HCT116 (cell line): ENCODE measurements at regions not wholly inside any gene's neighbourhood (a gene's known extent, or its start where the extent isn't known, plus 50 kb on each side); places are given as distances from the start of the nearest gene placed in this dataset.

Experiments used
- ATAC-seq: fragments of 200-7000 bp; cut with Tn5 transposase; 2 replicates; pipeline ENCODE4 v1.9.1; 2020; ENCODE audit warnings: mild to moderate bottlenecking, moderate library complexity
- BruUV-seq: library from RNA; stranded (reverse); fragments of 400-500 nt; replicated peaks from 2 replicates; lab custom pipeline; 2021; lab: Mats Ljungman, UMichigan
- CTCF ChIA-PET: fragments of 300-600 bp; sonication (Branson Sonifier 250); formaldehyde crosslinking; loops from one replicate; lab custom pipeline; 2021; ENCODE audit warnings: antibody characterized with exemption; lab: Charles Lee
- POLR2A ChIA-PET: fragments of 300-600, 350-600 bp; sonication (Branson Sonifier 250); formaldehyde crosslinking; loops from one replicate; lab custom pipeline; 2021; ENCODE audit warnings: antibody characterized with exemption; lab: Charles Lee
- RAD21 ChIA-PET, 2 experiments: fragments of 300-600 bp; sonication (Branson Sonifier 250); formaldehyde crosslinking; loops; one replicate each; lab custom pipeline; 2023; ENCODE audit warnings: low total read pairs in 2 of 2; ENCODE audit not compliant: uncharacterized antibody in 2 of 2, unreplicated experiment in 2 of 2, low non-redundant PET in 1 of 2; lab: Charles Lee
- DNase-seq: peaks from one replicate; pipeline ENCODE4 v3.0.0-alpha.2; 2010; ENCODE audit warnings: low read depth, low spot score
- H2AFZ ChIP-seq: fragments of 200-600 bp; shearing (Covaris generic), sonication (generic); 2 replicates; pipeline ENCODE4 v1.6.1; 2017; ENCODE audit warnings: low read depth, mixed run types, mixed read lengths, antibody characterized with exemption, low read length; ENCODE audit not compliant: poor library complexity, severe bottlenecking
- H3K27ac ChIP-seq: 2 replicates; pipeline ENCODE4 v1.5.1; 2012; ENCODE audit warnings: low read depth, low read length
- H3K27me3 ChIP-seq: fragments of 200-600 bp; sonication (generic); 2 replicates; pipeline ENCODE4 v1.6.1; 2016; ENCODE audit warnings: mixed run types, low read length, mixed read lengths; ENCODE audit not compliant: insufficient read depth
- H3K36me3 ChIP-seq, 2 experiments: fragments of 200-500 bp in 1 of 2; fragments of 200-600 bp in 1 of 2; sonication (Bioruptor generic) in 1 of 2; sonication (generic) in 1 of 2; 2 replicates each; pipeline versions ENCODE4 v1.5.1 to v1.6.1; 2014 to 2016; ENCODE audit warnings: low read length in 2 of 2, inconsistent platforms in 1 of 2, mixed read lengths in 1 of 2, mixed run types in 1 of 2; ENCODE audit not compliant: insufficient read depth in 2 of 2, control insufficient read depth in 1 of 2
- H3K4me1 ChIP-seq, 2 experiments: fragments of 200-600 bp in 1 of 2; sonication (generic) in 1 of 2; 2 replicates each; pipeline versions ENCODE4 v1.5.1 to v1.6.1; 2012 to 2017; ENCODE audit warnings: low read length in 2 of 2, inconsistent platforms in 1 of 2, mild to moderate bottlenecking in 1 of 2, mixed read lengths in 1 of 2, mixed run types in 1 of 2, moderate library complexity in 1 of 2; ENCODE audit not compliant: insufficient read depth in 2 of 2, control insufficient read depth in 1 of 2
- H3K4me2 ChIP-seq: fragments of 200-600 bp; sonication (generic); 2 replicates; pipeline ENCODE4 v1.6.1; 2017; ENCODE audit warnings: mixed run types, low read length, mixed read lengths
- H3K4me3 ChIP-seq, 2 experiments: fragments of 200-600 bp in 1 of 2; sonication (generic) in 1 of 2; replicated peaks in 1 of 2; 2 replicates each; pipeline ENCODE4 v1.5.1; 2011 to 2016; ENCODE audit warnings: low read length in 2 of 2, control low read depth in 1 of 2, low read depth in 1 of 2, mild to moderate bottlenecking in 1 of 2, mixed read lengths in 1 of 2, mixed run types in 1 of 2
- H3K79me2 ChIP-seq: fragments of 200-600 bp; sonication (generic); 2 replicates; pipeline ENCODE4 v1.6.1; 2017; ENCODE audit warnings: mild to moderate bottlenecking, mixed run types, low read length, moderate library complexity, mixed read lengths; ENCODE audit not compliant: insufficient read depth
- H3K9ac ChIP-seq: fragments of 200-600 bp; sonication (generic); 2 replicates; pipeline ENCODE4 v1.6.1; 2016; ENCODE audit warnings: low read length, mixed read lengths
- H3K9me2 ChIP-seq: fragments of 200-600 bp; sonication (generic), shearing (Covaris generic); 2 replicates; pipeline ENCODE4 v1.6.1; 2017; ENCODE audit warnings: mixed run types, mild to moderate bottlenecking, moderate library complexity; ENCODE audit not compliant: insufficient read depth
- H3K9me3 ChIP-seq, 2 experiments: fragments of 200-500 bp in 1 of 2; fragments of 200-600 bp in 1 of 2; sonication (Bioruptor generic) in 1 of 2; sonication (generic) in 1 of 2; 2 replicates each; pipeline ENCODE4 v1.6.1; 2014 to 2017; ENCODE audit warnings: low read length in 2 of 2, mixed read lengths in 2 of 2, inconsistent platforms in 1 of 2, low read depth in 1 of 2, mild to moderate bottlenecking in 1 of 2, mixed run types in 1 of 2, moderate library complexity in 1 of 2; ENCODE audit not compliant: control insufficient read depth in 1 of 2, insufficient read depth in 1 of 2
- H4K20me1 ChIP-seq: fragments of 200-600 bp; sonication (generic), shearing (Covaris generic); 2 replicates; pipeline ENCODE4 v1.6.1; 2017; ENCODE audit warnings: mixed run types, mild to moderate bottlenecking, moderate library complexity; ENCODE audit not compliant: insufficient read depth
- CBX3 ChIP-seq: IDR thresholded peaks from 2 replicates; pipeline ENCODE4 v1.6.1; 2012; ENCODE audit warnings: low read depth
- EGR1 ChIP-seq: IDR thresholded peaks from 2 replicates; pipeline ENCODE4 v1.6.1; 2012; ENCODE audit warnings: low read depth
- ELF1 ChIP-seq: IDR thresholded peaks from 2 replicates; pipeline ENCODE4 v1.6.1; 2012; ENCODE audit warnings: low read depth, borderline replicate concordance
- EZH2 ChIP-seq: fragments of 200-600 bp; sonication (generic); IDR thresholded peaks from 2 replicates; pipeline ENCODE4 v1.6.1; 2017; ENCODE audit warnings: antibody characterized with exemption, mixed run types
- EZH2phosphoT487 ChIP-seq: fragments of 200-600 bp; IDR thresholded peaks from 2 replicates; pipeline ENCODE4 v1.6.1; 2018; ENCODE audit warnings: antibody characterized with exemption, borderline replicate concordance
- FOSL1 ChIP-seq: IDR thresholded peaks from 2 replicates; pipeline ENCODE4 v1.6.1; 2012; ENCODE audit warnings: low read depth
- JUND ChIP-seq: IDR thresholded peaks from 2 replicates; pipeline ENCODE4 v1.6.1; 2012
- MAX ChIP-seq: IDR thresholded peaks from 2 replicates; pipeline ENCODE4 v1.6.1; 2012
- POLR2A ChIP-seq: IDR thresholded peaks from 2 replicates; pipeline ENCODE4 v1.7.0; 2011; ENCODE audit warnings: borderline replicate concordance; ENCODE audit not compliant: insufficient read depth, insufficient read length; ENCODE audit errors: extremely low read depth
- POLR2AphosphoS5 ChIP-seq: IDR thresholded peaks from 2 replicates; pipeline ENCODE4 v1.6.1; 2011; ENCODE audit warnings: mild to moderate bottlenecking, low read depth, low read length, moderate library complexity
- RAD21 ChIP-seq: IDR thresholded peaks from 2 replicates; pipeline ENCODE4 v1.6.1; 2012; ENCODE audit warnings: low read depth, mild to moderate bottlenecking
- REST ChIP-seq: IDR thresholded peaks from 2 replicates; pipeline ENCODE4 v1.6.1; 2012; ENCODE audit warnings: low read depth
- SIN3A ChIP-seq: IDR thresholded peaks from 2 replicates; pipeline ENCODE4 v1.6.1; 2012; ENCODE audit warnings: low read depth
- SP1 ChIP-seq: IDR thresholded peaks from 2 replicates; pipeline ENCODE4 v1.6.1; 2012; ENCODE audit warnings: low read depth
- SRF ChIP-seq: IDR thresholded peaks from 2 replicates; pipeline ENCODE4 v1.6.1; 2012; ENCODE audit warnings: low read depth
- TCF7L2 ChIP-seq: IDR thresholded peaks from 2 replicates; pipeline ENCODE4 v1.7.0; 2011; ENCODE audit warnings: borderline replicate concordance, inconsistent platforms; ENCODE audit not compliant: insufficient read depth, insufficient read length; ENCODE audit errors: extremely low read depth
- YY1 ChIP-seq: IDR thresholded peaks from 2 replicates; pipeline ENCODE4 v1.6.1; 2011; ENCODE audit warnings: low read length, low read depth, moderate library complexity, mild to moderate bottlenecking; ENCODE audit not compliant: insufficient replicate concordance; ENCODE audit errors: extremely low read depth
- ZFX ChIP-seq: fragments of 450-650 bp; IDR thresholded peaks from 2 replicates; pipeline ENCODE4 v1.6.1; 2017
- ZNF274 ChIP-seq: fragments of 200-500 bp; sonication (Bioruptor generic); IDR thresholded peaks from 2 replicates; pipeline ENCODE4 v1.6.1; 2014; ENCODE audit warnings: mild to moderate bottlenecking, low read depth, low read length, inconsistent platforms
- intact Hi-C: fragments of 100-400 bp; cut with micrococcal nuclease; formaldehyde crosslinking; loops from 2 replicates; pipeline ENCODE4 v1.10.0; 2022

GRCh38 chr1:147825586-147825985 lies 65.2 kb upstream of the GJA5 start:
- Histone ChIP-seq H3K9me2 (no peaks in the 10 kb centered on the region), H3K27me3 (no peaks in the 10 kb centered on the region), H3K9ac (no peak overlapping the region), H3K79me2 (no peaks in the 10 kb centered on the region), H2AFZ (no peak overlapping the region), H3K4me1 (no peaks in the 10 kb centered on the region), H3K27ac (no peak overlapping the region), H3K4me2 (no peak overlapping the region), H4K20me1 (no peaks in the 10 kb centered on the region), H3K4me3 (no peak overlapping the region), H3K36me3 (no peaks in the 10 kb centered on the region), H3K9me3 (no peaks in the 10 kb centered on the region)
- ATAC-seq = no peak
- CTCF ChIA-PET = no interaction called here
- no peak for DNase-seq
- RAD21 ChIA-PET = no interaction called here
- TF ChIP-seq EZH2 (no peak), ZFX (no peak), ZNF274 (no peak), EGR1 (no peak), MAX (no peak), FOSL1 (no peak), EZH2phosphoT487 (no peak), POLR2AphosphoS5 (no peak), RAD21 (no peak), CBX3 (no peak), REST (no peak), YY1 (no peak), TCF7L2 (no peak), SP1 (no peak), ELF1 (no peak), SIN3A (no peak), SRF (no peak), POLR2A (no peak), JUND (no peak)
- no TSS peak for BruUV-seq
- intact Hi-C loops = no loop called here
- POLR2A ChIA-PET = no interaction called here
